ENCODE measurements at regions not wholly inside any gene's neighbourhood (a gene's known extent, or its start where the extent isn't known, plus 50 kb on each side); places are given as distances from the start of the nearest gene placed in this dataset.
A peak's percentile ranks its signal among the peaks of the same experiment; 100 is the strongest.

GRCh38 chr3:168540726-168541125 lies 445.0 kb upstream of the GOLIM4 start:
- WGBS, 2 experiments (ENCODE audit: insufficient coverage in 2 of 2) = 100% methylated on average over 1 of the region's 2 CpGs
- H3K4me1 ChIP-seq (ENCODE audit: control insufficient read depth, insufficient read depth, low read length, poor library complexity, severe bottlenecking) = no peaks in the 10 kb centered on the region
- H3K36me3 ChIP-seq (ENCODE audit: control insufficient read depth, insufficient read depth, low read length) = no peaks in the 10 kb centered on the region
- no peak overlapping the region for H3K27ac ChIP-seq (ENCODE audit: low read depth, low read length, severe bottlenecking)
- H3K9me3 ChIP-seq (ENCODE audit: control insufficient read depth, low read length) = no peaks in the 10 kb centered on the region
- no peak overlapping the region for H3K4me3 ChIP-seq (ENCODE audit: extremely low read depth, insufficient read depth, low read length, poor library complexity, severe bottlenecking)

- WGBS, 2 experiments (ENCODE audit: insufficient coverage in 2 of 2) = no CpG with 5 or more reads among the region's 1 CpG
- H3K27ac ChIP-seq (ENCODE audit: low read depth, low read length, severe bottlenecking) = no peak overlapping the region
- H3K36me3 ChIP-seq (ENCODE audit: control insufficient read depth, insufficient read depth, low read length) = no peaks in the 10 kb centered on the region
- H3K4me1 ChIP-seq (ENCODE audit: control insufficient read depth, insufficient read depth, low read length, poor library complexity, severe bottlenecking) = no peaks in the 10 kb centered on the region
- H3K9me3 ChIP-seq (ENCODE audit: control insufficient read depth, low read length) = no peaks in the 10 kb centered on the region
- H3K4me3 ChIP-seq (ENCODE audit: extremely low read depth, insufficient read depth, low read length, poor library complexity, severe bottlenecking) = no peak overlapping the region
Observed at GRCh38 chr3:168539909-168540308, 444.2 kb upstream of the GOLIM4 start.

- Histone ChIP-seq H3K9me3 (ENCODE audit: control insufficient read depth, low read length) (no peaks in the 10 kb centered on the region), H3K4me3 (ENCODE audit: extremely low read depth, insufficient read depth, low read length, poor library complexity, severe bottlenecking) (no peak overlapping the region), H3K4me1 (ENCODE audit: control insufficient read depth, insufficient read depth, low read length, poor library complexity, severe bottlenecking) (no peaks in the 10 kb centered on the region), H3K27ac (ENCODE audit: low read depth, low read length, severe bottlenecking) (no peak overlapping the region), H3K36me3 (ENCODE audit: control insufficient read depth, insufficient read depth, low read length) (no peaks in the 10 kb centered on the region)
- no CpG with 5 or more reads among the region's 3 CpGs for WGBS, 2 experiments (ENCODE audit: insufficient coverage in 2 of 2)
Observed at GRCh38 chr3:168534761-168535160, 439.0 kb upstream of the GOLIM4 start.

- no peak overlapping the region for H3K4me3 ChIP-seq (ENCODE audit: extremely low read depth, insufficient read depth, low read length, poor library complexity, severe bottlenecking)
- H3K4me1 ChIP-seq (ENCODE audit: control insufficient read depth, insufficient read depth, low read length, poor library complexity, severe bottlenecking) = no peaks in the 10 kb centered on the region
- H3K36me3 ChIP-seq (ENCODE audit: control insufficient read depth, insufficient read depth, low read length) = no peaks in the 10 kb centered on the region
- no peaks in the 10 kb centered on the region for H3K9me3 ChIP-seq (ENCODE audit: control insufficient read depth, low read length)
- WGBS, 2 experiments (ENCODE audit: insufficient coverage in 2 of 2) = no CpG with 5 or more reads among the region's 2 CpGs
- H3K27ac ChIP-seq (ENCODE audit: low read depth, low read length, severe bottlenecking) = no peak overlapping the region
Observed at GRCh38 chr3:168533600-168533999, 437.9 kb upstream of the GOLIM4 start.

DNA sequence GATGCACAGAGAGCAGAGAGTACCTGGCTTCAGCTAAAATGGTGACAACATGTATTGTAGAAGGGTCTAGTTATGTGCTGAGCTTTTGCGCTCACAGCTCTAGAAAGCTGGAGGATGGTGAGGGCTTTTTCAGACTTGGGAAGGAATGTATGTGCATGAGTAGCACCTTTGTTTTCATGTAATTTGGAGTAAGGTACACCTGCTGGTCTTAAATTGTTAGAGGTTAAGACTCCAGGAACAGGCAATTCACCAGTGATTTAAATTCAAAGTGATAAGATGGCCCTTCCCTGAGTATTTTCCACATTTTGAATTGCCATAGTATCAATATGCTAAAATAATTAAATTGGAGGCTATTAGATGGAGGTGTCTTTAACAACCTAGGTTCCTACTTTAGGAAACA lies 436.4 kb upstream of the GOLIM4 start:
- no peaks in the 10 kb centered on the region for H3K36me3 ChIP-seq (ENCODE audit: control insufficient read depth, insufficient read depth, low read length)
- no peaks in the 10 kb centered on the region for H3K4me1 ChIP-seq (ENCODE audit: control insufficient read depth, insufficient read depth, low read length, poor library complexity, severe bottlenecking)
- 82 to 90% methylated on average over 1 of the region's 1 CpG for WGBS, 2 experiments (ENCODE audit: insufficient coverage in 2 of 2)
- no peak overlapping the region for H3K4me3 ChIP-seq (ENCODE audit: extremely low read depth, insufficient read depth, low read length, poor library complexity, severe bottlenecking)
- no peaks in the 10 kb centered on the region for H3K9me3 ChIP-seq (ENCODE audit: control insufficient read depth, low read length)
- no peak overlapping the region for H3K27ac ChIP-seq (ENCODE audit: low read depth, low read length, severe bottlenecking)

DNA sequence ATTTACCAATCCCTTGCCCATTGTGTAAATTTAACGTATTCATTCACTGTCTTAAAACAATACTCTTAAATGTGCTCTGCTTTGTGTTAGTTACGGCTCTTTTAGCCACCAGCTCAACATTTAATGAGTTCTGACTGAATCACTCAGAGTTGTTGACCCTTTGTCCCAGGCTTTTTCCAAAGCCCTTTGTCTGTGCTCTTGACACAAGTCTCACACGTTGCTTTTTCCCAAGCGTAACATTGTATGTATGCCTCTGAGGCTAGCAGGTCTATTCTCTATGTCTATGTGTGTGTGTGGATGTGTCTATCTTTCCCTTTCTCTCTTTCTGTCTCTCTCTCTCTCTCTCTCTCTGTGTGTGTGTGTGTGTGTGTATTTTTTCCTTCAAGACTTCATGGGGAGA lies 435.4 kb upstream of the GOLIM4 start:
- no peaks in the 10 kb centered on the region for H3K4me1 ChIP-seq (ENCODE audit: control insufficient read depth, insufficient read depth, low read length, poor library complexity, severe bottlenecking)
- H3K9me3 ChIP-seq (ENCODE audit: control insufficient read depth, low read length) = no peaks in the 10 kb centered on the region
- peak overlapping the region; percentile 47 for H3K27ac ChIP-seq (ENCODE audit: low read depth, low read length, severe bottlenecking)

GRCh38 chr3:168524129-168524528 lies 428.4 kb upstream of the GOLIM4 start:
- H3K36me3 ChIP-seq (ENCODE audit: control insufficient read depth, insufficient read depth, low read length) = no peaks in the 10 kb centered on the region
- H3K4me3 ChIP-seq (ENCODE audit: extremely low read depth, insufficient read depth, low read length, poor library complexity, severe bottlenecking) = no peak overlapping the region
- H3K4me1 ChIP-seq (ENCODE audit: control insufficient read depth, insufficient read depth, low read length, poor library complexity, severe bottlenecking) = no peaks in the 10 kb centered on the region
- WGBS, 2 experiments (ENCODE audit: insufficient coverage in 2 of 2) = no CpG with 5 or more reads among the region's 1 CpG
- H3K9me3 ChIP-seq (ENCODE audit: control insufficient read depth, low read length) = no peaks in the 10 kb centered on the region
- H3K27ac ChIP-seq (ENCODE audit: low read depth, low read length, severe bottlenecking) = no peak overlapping the region

More for the DNA sequence above, 435.4 kb upstream of the GOLIM4 start:
- Histone ChIP-seq H3K4me3 (ENCODE audit: extremely low read depth, insufficient read depth, low read length, poor library complexity, severe bottlenecking) (no peak overlapping the region), H3K36me3 (ENCODE audit: control insufficient read depth, insufficient read depth, low read length) (no peaks in the 10 kb centered on the region)
- WGBS, 2 experiments (ENCODE audit: insufficient coverage in 2 of 2) = 58 to 82% methylated on average over 2 of the region's 4 CpGs

DNA sequence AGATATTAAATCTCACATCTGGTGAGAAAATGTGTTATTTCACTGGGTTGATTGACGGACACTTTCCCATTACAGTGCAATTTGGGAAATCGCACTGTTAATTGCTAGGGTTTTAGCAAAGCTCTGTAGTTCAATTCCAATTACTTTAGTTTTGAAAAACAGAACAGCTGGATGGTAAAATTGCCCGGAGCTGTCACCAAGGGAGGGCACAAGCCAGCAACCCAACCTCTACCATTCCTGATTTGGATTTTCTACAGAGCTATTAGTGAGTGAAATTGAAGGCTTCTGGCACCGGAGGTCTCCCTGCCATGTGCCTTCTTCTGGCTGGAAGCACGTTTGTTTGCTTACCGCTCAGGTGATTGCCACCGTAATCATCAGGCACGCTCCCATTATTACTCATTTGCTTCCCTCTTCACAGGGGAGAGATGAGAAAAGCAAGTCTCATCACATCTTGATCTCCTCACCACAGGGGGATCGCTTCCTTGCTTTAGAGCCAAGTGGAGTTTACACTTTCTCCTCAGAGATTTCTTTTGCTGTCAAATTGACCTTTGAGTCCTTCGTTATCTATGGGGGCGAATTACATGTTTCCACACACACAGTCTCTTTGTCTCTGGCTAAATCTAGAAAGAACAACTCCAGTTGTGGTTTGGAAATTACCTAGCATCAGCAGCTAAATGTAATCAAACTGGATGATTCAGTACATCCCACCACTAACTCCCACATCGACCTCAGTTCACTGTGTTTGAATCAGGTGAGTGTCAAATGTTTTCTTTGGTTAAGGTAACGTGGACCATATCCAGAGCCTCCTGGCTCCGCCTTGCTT lies 421.7 kb upstream of the GOLIM4 start:
- no peaks in the 10 kb centered on the region for H3K36me3 ChIP-seq (ENCODE audit: control insufficient read depth, insufficient read depth, low read length)
- H3K9me3 ChIP-seq (ENCODE audit: control insufficient read depth, low read length) = no peaks in the 10 kb centered on the region
- no peak overlapping the region for H3K27ac ChIP-seq (ENCODE audit: low read depth, low read length, severe bottlenecking)
- WGBS, 2 experiments (ENCODE audit: insufficient coverage in 2 of 2) = 82 to 89% methylated on average over 10 to 13 of the region's 14 CpGs
- no peaks in the 10 kb centered on the region for H3K4me1 ChIP-seq (ENCODE audit: control insufficient read depth, insufficient read depth, low read length, poor library complexity, severe bottlenecking)
- no peak overlapping the region for H3K4me3 ChIP-seq (ENCODE audit: extremely low read depth, insufficient read depth, low read length, poor library complexity, severe bottlenecking)

DNA sequence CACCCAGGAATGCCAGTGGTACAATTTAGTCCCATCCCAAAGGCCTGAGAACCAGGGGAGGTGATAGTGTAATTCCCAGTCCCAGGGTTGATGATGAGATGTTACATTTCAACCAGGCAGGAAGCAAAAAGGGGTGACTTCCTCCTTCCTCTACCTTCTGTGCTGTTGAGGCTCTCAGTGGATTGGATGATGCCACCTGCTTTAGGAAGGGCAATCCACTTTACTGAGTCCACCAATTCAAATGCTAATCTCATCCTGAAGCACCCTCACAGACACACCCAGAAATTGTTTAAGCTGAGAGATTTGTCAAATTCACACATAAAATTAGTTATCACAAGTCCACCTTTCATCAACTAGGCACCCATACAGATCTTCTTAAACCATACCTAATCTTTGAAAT lies 418.5 kb upstream of the GOLIM4 start:
- Histone ChIP-seq H3K36me3 (ENCODE audit: control insufficient read depth, insufficient read depth, low read length) (no peaks in the 10 kb centered on the region), H3K27ac (ENCODE audit: low read depth, low read length, severe bottlenecking) (no peak overlapping the region), H3K4me1 (ENCODE audit: control insufficient read depth, insufficient read depth, low read length, poor library complexity, severe bottlenecking) (no peaks in the 10 kb centered on the region), H3K4me3 (ENCODE audit: extremely low read depth, insufficient read depth, low read length, poor library complexity, severe bottlenecking) (no peak overlapping the region), H3K9me3 (ENCODE audit: control insufficient read depth, low read length) (no peaks in the 10 kb centered on the region)

- Histone ChIP-seq H3K4me3 (ENCODE audit: extremely low read depth, insufficient read depth, low read length, poor library complexity, severe bottlenecking) (no peak overlapping the region), H3K36me3 (ENCODE audit: control insufficient read depth, insufficient read depth, low read length) (no peaks in the 10 kb centered on the region), H3K9me3 (ENCODE audit: control insufficient read depth, low read length) (no peaks in the 10 kb centered on the region), H3K4me1 (ENCODE audit: control insufficient read depth, insufficient read depth, low read length, poor library complexity, severe bottlenecking) (no peaks in the 10 kb centered on the region), H3K27ac (ENCODE audit: low read depth, low read length, severe bottlenecking) (no peak overlapping the region)
- no CpG with 5 or more reads among the region's 1 CpG for WGBS, 2 experiments (ENCODE audit: insufficient coverage in 2 of 2)
Observed at GRCh38 chr3:168512802-168513201, 417.1 kb upstream of the GOLIM4 start.

GRCh38 chr3:168511428-168512014 lies 415.8 kb upstream of the GOLIM4 start:
- no CpG with 5 or more reads among the region's 3 CpGs for WGBS, 2 experiments (ENCODE audit: insufficient coverage in 2 of 2)
- no peaks in the 10 kb centered on the region for H3K9me3 ChIP-seq (ENCODE audit: control insufficient read depth, low read length)
- H3K4me3 ChIP-seq (ENCODE audit: extremely low read depth, insufficient read depth, low read length, poor library complexity, severe bottlenecking) = no peak overlapping the region
- H3K4me1 ChIP-seq (ENCODE audit: control insufficient read depth, insufficient read depth, low read length, poor library complexity, severe bottlenecking) = no peaks in the 10 kb centered on the region
- no peaks in the 10 kb centered on the region for H3K36me3 ChIP-seq (ENCODE audit: control insufficient read depth, insufficient read depth, low read length)
- no peak overlapping the region for H3K27ac ChIP-seq (ENCODE audit: low read depth, low read length, severe bottlenecking)

Data from mesodermal cell (in vitro differentiated cells).